OCI-LY1 (cell line): ENCODE measurements at regions not wholly inside any gene's neighbourhood (a gene's known extent, or its start where the extent isn't known, plus 50 kb on each side); places are given as distances from the start of the nearest gene placed in this dataset.

Experiments used
- H2AFZ ChIP-seq: fragments of 200-600 bp; sonication (generic), shearing (Covaris generic); 2 replicates; pipeline ENCODE4 v1.6.0; 2014; ENCODE audit warnings: antibody characterized with exemption, mild to moderate bottlenecking, low read length
- H3F3A ChIP-seq: fragments of 200-600 bp; sonication (generic), shearing (Covaris generic); 2 replicates; pipeline ENCODE4 v1.6.0; 2014; ENCODE audit warnings: mild to moderate bottlenecking, antibody characterized with exemption, low read length, moderate library complexity; ENCODE audit not compliant: insufficient read depth
- H3K27ac ChIP-seq: fragments of 200-600 bp; sonication (generic); 2 replicates; pipeline ENCODE4 v1.5.1; 2014; ENCODE audit warnings: low read length, mixed run types, mild to moderate bottlenecking, low read depth; ENCODE audit not compliant: poor library complexity, severe bottlenecking
- H3K27me3 ChIP-seq: fragments of 200-600 bp; sonication (generic); 2 replicates; pipeline ENCODE4 v1.6.0; 2014; ENCODE audit warnings: antibody characterized with exemption, mild to moderate bottlenecking, low read length, moderate library complexity; ENCODE audit not compliant: insufficient read depth
- H3K36me3 ChIP-seq: fragments of 200-600 bp; sonication (generic); 2 replicates; pipeline ENCODE4 v1.6.1; 2014; ENCODE audit warnings: mild to moderate bottlenecking, antibody characterized with exemption, low read length, moderate library complexity, mixed read lengths; ENCODE audit not compliant: insufficient read depth
- H3K4me1 ChIP-seq: fragments of 200-600 bp; sonication (generic); 2 replicates; pipeline ENCODE4 v1.5.1; 2014; ENCODE audit warnings: mild to moderate bottlenecking, low read length, moderate library complexity; ENCODE audit not compliant: insufficient read depth, severe bottlenecking
- H3K4me2 ChIP-seq: fragments of 200-600 bp; sonication (generic), shearing (Covaris generic); 2 replicates; pipeline ENCODE4 v1.6.1; 2014; ENCODE audit warnings: low read length
- H3K4me3 ChIP-seq: fragments of 200-600 bp; sonication (generic); 2 replicates; pipeline ENCODE4 v1.5.1; 2014; ENCODE audit warnings: low read length, low read depth, mild to moderate bottlenecking, mixed read lengths; ENCODE audit not compliant: poor library complexity, severe bottlenecking
- H3K79me2 ChIP-seq: fragments of 200-600 bp; shearing (Covaris generic); 2 replicates; pipeline ENCODE4 v1.6.1; 2016; ENCODE audit warnings: mixed run types, low read length, mixed read lengths; ENCODE audit not compliant: insufficient read depth
- H3K9ac ChIP-seq: fragments of 200-600 bp; sonication (generic), shearing (Covaris generic); 2 replicates; pipeline ENCODE4 v1.6.1; 2014; ENCODE audit warnings: mild to moderate bottlenecking, low read length, mixed read lengths
- H3K9me2 ChIP-seq: fragments of 200-600 bp; sonication (generic), shearing (Covaris generic); 2 replicates; pipeline ENCODE4 v1.6.1; 2014; ENCODE audit warnings: low read depth, mild to moderate bottlenecking, low read length, mixed read lengths
- H3K9me3 ChIP-seq: fragments of 200-600 bp; shearing (Covaris generic); 2 replicates; pipeline ENCODE4 v1.6.1; 2014; ENCODE audit warnings: low read length, mixed read lengths
- H4K20me1 ChIP-seq: fragments of 200-600 bp; sonication (generic), shearing (Covaris generic); 2 replicates; pipeline ENCODE4 v1.6.0; 2016; ENCODE audit warnings: mild to moderate bottlenecking, low read length; ENCODE audit not compliant: insufficient read depth
- EZH2 ChIP-seq: fragments of 200-600 bp; sonication (generic), shearing (Covaris generic); IDR thresholded peaks from 2 replicates; pipeline ENCODE4 v1.8.0; 2017; ENCODE audit warnings: borderline replicate concordance, mixed run types, mild to moderate bottlenecking, antibody characterized with exemption, low read length, moderate library complexity, mixed read lengths
- TF ChIP-seq, protein P1 (sequence below): fragments of 200-600 bp; sonication (generic), shearing (Covaris generic); IDR thresholded peaks from 2 replicates; pipeline ENCODE4 v1.5.1; 2017; ENCODE audit warnings: mild to moderate bottlenecking, antibody characterized with exemption, low read length, moderate library complexity, mixed read lengths

DNA sequence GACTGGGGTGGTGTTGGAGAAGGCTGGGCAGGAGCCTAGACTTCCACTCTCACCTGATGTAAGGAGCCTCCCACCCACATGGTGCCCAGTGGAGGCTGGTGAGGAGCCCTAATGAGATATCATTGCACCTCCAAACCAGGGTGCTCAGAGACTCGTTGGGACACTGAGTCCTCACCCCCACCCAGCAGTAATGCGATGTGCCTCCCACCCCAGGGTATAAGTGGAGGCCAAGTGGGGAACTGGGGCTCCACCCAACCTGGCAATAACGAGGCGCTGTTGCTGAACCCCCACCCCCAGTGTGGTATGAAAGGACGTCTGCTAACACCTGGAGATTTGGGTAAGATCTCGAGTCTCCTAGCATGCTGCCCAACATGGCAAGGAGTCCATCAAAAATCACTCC is 510.2 kb downstream of the PREX1 start:
- H3K4me3 ChIP-seq: no peak overlapping the region
- H3F3A ChIP-seq: no peaks in the 10 kb centered on the region
- H4K20me1 ChIP-seq: no peaks in the 10 kb centered on the region
- H3K9me2 ChIP-seq: no peaks in the 10 kb centered on the region
- H3K4me2 ChIP-seq: no peak overlapping the region
- TF ChIP-seq EZH2: no peak
- TF ChIP-seq, protein P1, sequence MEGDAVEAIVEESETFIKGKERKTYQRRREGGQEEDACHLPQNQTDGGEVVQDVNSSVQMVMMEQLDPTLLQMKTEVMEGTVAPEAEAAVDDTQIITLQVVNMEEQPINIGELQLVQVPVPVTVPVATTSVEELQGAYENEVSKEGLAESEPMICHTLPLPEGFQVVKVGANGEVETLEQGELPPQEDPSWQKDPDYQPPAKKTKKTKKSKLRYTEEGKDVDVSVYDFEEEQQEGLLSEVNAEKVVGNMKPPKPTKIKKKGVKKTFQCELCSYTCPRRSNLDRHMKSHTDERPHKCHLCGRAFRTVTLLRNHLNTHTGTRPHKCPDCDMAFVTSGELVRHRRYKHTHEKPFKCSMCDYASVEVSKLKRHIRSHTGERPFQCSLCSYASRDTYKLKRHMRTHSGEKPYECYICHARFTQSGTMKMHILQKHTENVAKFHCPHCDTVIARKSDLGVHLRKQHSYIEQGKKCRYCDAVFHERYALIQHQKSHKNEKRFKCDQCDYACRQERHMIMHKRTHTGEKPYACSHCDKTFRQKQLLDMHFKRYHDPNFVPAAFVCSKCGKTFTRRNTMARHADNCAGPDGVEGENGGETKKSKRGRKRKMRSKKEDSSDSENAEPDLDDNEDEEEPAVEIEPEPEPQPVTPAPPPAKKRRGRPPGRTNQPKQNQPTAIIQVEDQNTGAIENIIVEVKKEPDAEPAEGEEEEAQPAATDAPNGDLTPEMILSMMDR: no peak
- no peak overlapping the region for H3K9ac ChIP-seq
- H3K36me3 ChIP-seq: no peaks in the 10 kb centered on the region
- H3K9me3 ChIP-seq: no peaks in the 10 kb centered on the region
- no peak overlapping the region for H2AFZ ChIP-seq
- no peaks in the 10 kb centered on the region; the same call in 1 of the 2 replicates for H3K27me3 ChIP-seq
- H3K4me1 ChIP-seq: no peaks in the 10 kb centered on the region
- H3K27ac ChIP-seq: no peak overlapping the region
- no peaks in the 10 kb centered on the region for H3K79me2 ChIP-seq

DNA sequence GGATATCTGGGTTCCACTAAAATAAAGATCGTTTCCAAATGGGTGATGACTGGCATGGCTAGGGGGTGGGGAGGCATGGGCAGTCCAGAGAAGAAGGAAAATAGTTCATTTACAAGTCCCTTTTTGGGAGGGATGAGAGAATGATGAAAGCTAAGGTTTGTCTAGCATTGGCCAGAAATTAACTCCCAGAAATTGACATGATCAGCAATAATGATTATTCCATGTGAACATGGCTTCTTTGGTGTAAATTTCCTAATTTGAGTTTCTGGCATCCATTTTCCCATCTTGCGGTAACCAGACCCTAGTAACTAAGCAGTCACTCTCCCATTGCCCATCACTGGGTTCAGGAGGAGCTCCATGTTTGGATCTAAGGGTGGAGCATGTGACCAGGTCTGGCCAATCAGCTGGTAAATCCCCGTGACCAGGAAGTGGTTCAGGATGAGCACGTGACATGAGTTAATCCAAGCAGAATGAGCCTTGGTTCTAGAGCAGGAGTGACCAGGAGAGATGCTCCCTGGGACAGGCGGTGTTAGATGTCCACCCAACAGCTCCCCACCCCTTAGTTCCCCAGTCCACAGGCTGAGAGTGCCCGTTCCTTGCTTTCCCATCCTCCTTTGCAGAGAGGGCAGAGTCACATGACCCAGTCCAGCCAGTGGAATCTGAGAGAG is 512.7 kb downstream of the PREX1 start:
- H3K27ac ChIP-seq: no peak overlapping the region
- no peak overlapping the region for H3K4me2 ChIP-seq

DNA sequence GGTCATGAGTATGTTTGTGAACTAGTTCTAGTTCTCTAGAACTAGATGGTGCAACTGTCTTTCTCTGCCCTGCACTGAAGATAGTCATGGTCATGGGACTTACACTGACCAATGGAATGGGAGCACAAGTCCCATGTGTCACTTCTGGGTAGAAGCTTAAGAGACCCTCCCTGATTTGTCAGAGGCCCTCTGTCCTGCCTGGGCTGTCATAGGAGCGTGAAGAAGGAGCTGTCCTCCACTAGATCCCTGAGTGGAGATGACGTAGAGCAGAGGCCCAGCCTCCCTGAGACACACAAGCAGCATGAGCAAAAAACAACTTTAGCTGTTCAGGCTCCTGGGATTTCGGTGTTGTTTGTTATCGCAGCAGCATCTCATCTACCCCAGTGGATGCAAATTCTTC is 514.5 kb downstream of the PREX1 start:
- Histone ChIP-seq H3K27me3 (peaks cover 10% of the 10 kb centered on the region; the same call in 1 of the 2 replicates), H3K9me2 (no peaks in the 10 kb centered on the region), H2AFZ (no peak overlapping the region), H3K36me3 (no peaks in the 10 kb centered on the region), H3K9ac (no peak overlapping the region), H3K79me2 (no peaks in the 10 kb centered on the region), H3K4me2 (no peak overlapping the region), H4K20me1 (no peaks in the 10 kb centered on the region), H3K27ac (no peak overlapping the region), H3K4me3 (no peak overlapping the region), H3K4me1 (no peaks in the 10 kb centered on the region), H3K9me3 (no peaks in the 10 kb centered on the region), H3F3A (no peaks in the 10 kb centered on the region)
- TF ChIP-seq, protein P1: no peak
- no peak for TF ChIP-seq EZH2

More for the DNA sequence above, 512.7 kb downstream of the PREX1 start:
- Histone ChIP-seq H3K9ac (no peak overlapping the region), H3K27me3 (peaks cover 10% of the 10 kb centered on the region; the same call in 1 of the 2 replicates), H3K4me3 (no peak overlapping the region), H3K4me1 (no peaks in the 10 kb centered on the region), H3K79me2 (no peaks in the 10 kb centered on the region), H3K9me3 (no peaks in the 10 kb centered on the region), H3K36me3 (no peaks in the 10 kb centered on the region), H3K9me2 (no peaks in the 10 kb centered on the region), H2AFZ (no peak overlapping the region), H4K20me1 (no peaks in the 10 kb centered on the region), H3F3A (no peaks in the 10 kb centered on the region)
- TF ChIP-seq EZH2: no peak
- TF ChIP-seq, protein P1: no peak
